Central memory CD8-positive, alpha-beta T cell (primary cell): ENCODE measurements at regions not wholly inside any gene's neighbourhood (a gene's known extent, or its start where the extent isn't known, plus 50 kb on each side); places are given as distances from the start of the nearest gene placed in this dataset.
"Not testable (repeated sequence)": the region's sequence is repeated elsewhere in the genome, so short reads cannot be mapped to it uniquely, and the experiment has no call there.

Experiments used
- ATAC-seq: fragments of 150-1000 bp; cut with Tn5 transposase; replicated peaks from 2 replicates; pipeline ENCODE4 v1.10.0; 2022; ENCODE audit warnings: mild to moderate bottlenecking, moderate FRiP score, moderate number of reproducible peaks; ENCODE audit not compliant: poor library complexity, severe bottlenecking; ENCODE audit errors: extremely low read depth
- DNase-seq, 2 donors: peaks; one replicate each; pipeline ENCODE4 v3.0.0; 2021; ENCODE audit warnings: low spot score in 2 of 2
- H3K27ac Mint-ChIP-seq: one replicate; pipeline ENCODE4 v1.8.0; 2022; ENCODE audit warnings: low read depth, mild to moderate bottlenecking, moderate library complexity, mixed read lengths
- H3K27me3 Mint-ChIP-seq: one replicate; pipeline ENCODE4 v1.8.0; 2022; ENCODE audit warnings: mixed read lengths
- H3K36me3 Mint-ChIP-seq: one replicate; pipeline ENCODE4 v1.8.0; 2022; ENCODE audit warnings: mild to moderate bottlenecking, moderate library complexity, mixed read lengths; ENCODE audit not compliant: insufficient read depth
- H3K4me1 Mint-ChIP-seq: one replicate; pipeline ENCODE4 v1.8.0; 2022; ENCODE audit warnings: mixed read lengths
- H3K4me3 Mint-ChIP-seq: one replicate; pipeline ENCODE4 v1.8.0; 2022; ENCODE audit warnings: mild to moderate bottlenecking, moderate library complexity, mixed read lengths
- H3K9me3 Mint-ChIP-seq: one replicate; pipeline ENCODE4 v1.8.0; 2022; ENCODE audit warnings: mixed read lengths

- H3K4me3 Mint-ChIP-seq: no peak overlapping the region
- peaks cover 6% of the 10 kb centered on the region for H3K9me3 Mint-ChIP-seq
- ATAC-seq: no peak
- H3K36me3 Mint-ChIP-seq: no peaks in the 10 kb centered on the region
- no peaks in the 10 kb centered on the region for H3K4me1 Mint-ChIP-seq
- H3K27ac Mint-ChIP-seq: no peak overlapping the region
- no peak for DNase-seq
- no peaks in the 10 kb centered on the region for H3K27me3 Mint-ChIP-seq
Measured at GRCh38 chr21:27321791-27322190, 354.9 kb upstream of the ADAMTS5 start.

- Mint-ChIP-seq H3K9me3 (peaks cover 12% of the 10 kb centered on the region), H3K4me3 (no peak overlapping the region), H3K27me3 (no peaks in the 10 kb centered on the region), H3K36me3 (no peaks in the 10 kb centered on the region), H3K4me1 (no peaks in the 10 kb centered on the region), H3K27ac (no peak overlapping the region)
- no peak for ATAC-seq
- DNase-seq: no peak
Measured at GRCh38 chr21:27320868-27321267, 354.0 kb upstream of the ADAMTS5 start.

- not testable (repeated sequence) for H3K36me3 Mint-ChIP-seq, ATAC-seq, H3K4me1 Mint-ChIP-seq, H3K27ac Mint-ChIP-seq, H3K27me3 Mint-ChIP-seq, DNase-seq, H3K4me3 Mint-ChIP-seq
- peaks cover 27% of the 10 kb centered on the region for H3K9me3 Mint-ChIP-seq
Measured at GRCh38 chr21:27317601-27318000, 350.7 kb upstream of the ADAMTS5 start.

- peaks cover 21% of the 10 kb centered on the region for H3K9me3 Mint-ChIP-seq
- no peak overlapping the region for H3K4me3 Mint-ChIP-seq
- DNase-seq (no peak), ATAC-seq (no peak)
- no peaks in the 10 kb centered on the region for H3K36me3 Mint-ChIP-seq
- no peaks in the 10 kb centered on the region for H3K27me3 Mint-ChIP-seq
- no peak overlapping the region for H3K27ac Mint-ChIP-seq
- H3K4me1 Mint-ChIP-seq: no peaks in the 10 kb centered on the region
Measured at GRCh38 chr21:27315373-27315772, 348.5 kb upstream of the ADAMTS5 start.

GRCh38 chr21:27314131-27314530 is 347.2 kb upstream of the ADAMTS5 start:
- H3K27me3 Mint-ChIP-seq: no peaks in the 10 kb centered on the region
- ATAC-seq: no peak
- H3K9me3 Mint-ChIP-seq: peaks cover 21% of the 10 kb centered on the region
- H3K27ac Mint-ChIP-seq: no peak overlapping the region
- no peak overlapping the region for H3K4me3 Mint-ChIP-seq
- H3K36me3 Mint-ChIP-seq: no peaks in the 10 kb centered on the region
- DNase-seq: no peak
- H3K4me1 Mint-ChIP-seq: no peaks in the 10 kb centered on the region

- Mint-ChIP-seq H3K9me3 (peaks cover 7% of the 10 kb centered on the region), H3K36me3 (no peaks in the 10 kb centered on the region), H3K27ac (no peak overlapping the region), H3K4me3 (no peak overlapping the region), H3K27me3 (no peaks in the 10 kb centered on the region), H3K4me1 (no peaks in the 10 kb centered on the region)
- no peak for ATAC-seq
- no peak for DNase-seq
Measured at GRCh38 chr21:27306791-27307775, 340.2 kb upstream of the ADAMTS5 start.

GRCh38 chr21:27306206-27306605 is 339.3 kb upstream of the ADAMTS5 start:
- DNase-seq (no peak), ATAC-seq (no peak)
- Mint-ChIP-seq H3K9me3 (peaks cover 7% of the 10 kb centered on the region), H3K27ac (no peak overlapping the region), H3K36me3 (no peaks in the 10 kb centered on the region), H3K4me3 (no peak overlapping the region), H3K4me1 (no peaks in the 10 kb centered on the region), H3K27me3 (no peaks in the 10 kb centered on the region)

GRCh38 chr21:27301220-27301619 is 334.3 kb upstream of the ADAMTS5 start:
- Mint-ChIP-seq H3K4me1 (no peaks in the 10 kb centered on the region), H3K27ac (no peak overlapping the region), H3K4me3 (no peak overlapping the region), H3K27me3 (no peaks in the 10 kb centered on the region), H3K36me3 (no peaks in the 10 kb centered on the region), H3K9me3 (peaks cover under 1% of the 10 kb centered on the region)
- ATAC-seq (no peak), DNase-seq (no peak)

- H3K27me3 Mint-ChIP-seq: no peaks in the 10 kb centered on the region
Measured at GRCh38 chr21:27300770-27301169, 333.9 kb upstream of the ADAMTS5 start.

GRCh38 chr21:27298465-27298864 is 331.6 kb upstream of the ADAMTS5 start:
- Mint-ChIP-seq H3K36me3 (no peaks in the 10 kb centered on the region), H3K27ac (no peak overlapping the region), H3K27me3 (no peaks in the 10 kb centered on the region), H3K4me3 (no peak overlapping the region), H3K9me3 (peaks cover 11% of the 10 kb centered on the region), H3K4me1 (no peaks in the 10 kb centered on the region)
- no peak for ATAC-seq
- no peak for DNase-seq

More at GRCh38 chr21:27300770-27301169, 333.9 kb upstream of the ADAMTS5 start:
- Mint-ChIP-seq H3K9me3 (peaks cover 4% of the 10 kb centered on the region), H3K4me3 (no peak overlapping the region), H3K36me3 (no peaks in the 10 kb centered on the region), H3K4me1 (no peaks in the 10 kb centered on the region), H3K27ac (no peak overlapping the region)
- DNase-seq (no peak), ATAC-seq (no peak)

GRCh38 chr21:27293239-27293638 is 326.4 kb upstream of the ADAMTS5 start:
- Mint-ChIP-seq H3K36me3 (no peaks in the 10 kb centered on the region), H3K27me3 (no peaks in the 10 kb centered on the region), H3K4me3 (no peak overlapping the region), H3K4me1 (no peaks in the 10 kb centered on the region), H3K27ac (no peak overlapping the region), H3K9me3 (peaks cover 21% of the 10 kb centered on the region)
- no peak for DNase-seq
- no peak for ATAC-seq

- no peaks in the 10 kb centered on the region for H3K27me3 Mint-ChIP-seq
- DNase-seq: no peak
- ATAC-seq: no peak
- no peaks in the 10 kb centered on the region for H3K4me1 Mint-ChIP-seq
- no peaks in the 10 kb centered on the region for H3K36me3 Mint-ChIP-seq
- H3K9me3 Mint-ChIP-seq: peaks cover 26% of the 10 kb centered on the region
- no peak overlapping the region for H3K4me3 Mint-ChIP-seq
- no peak overlapping the region for H3K27ac Mint-ChIP-seq
Measured at GRCh38 chr21:27292783-27293182, 325.9 kb upstream of the ADAMTS5 start.

GRCh38 chr21:27292229-27292628 is 325.3 kb upstream of the ADAMTS5 start:
- Mint-ChIP-seq H3K27me3 (no peaks in the 10 kb centered on the region), H3K36me3 (no peaks in the 10 kb centered on the region), H3K9me3 (peaks cover 31% of the 10 kb centered on the region), H3K4me1 (no peaks in the 10 kb centered on the region), H3K4me3 (no peak overlapping the region), H3K27ac (no peak overlapping the region)
- DNase-seq (no peak), ATAC-seq (no peak)
